Sigmoid colon (tissue), 4 donors: ENCODE measurements at regions not wholly inside any gene's neighbourhood (a gene's known extent, or its start where the extent isn't known, plus 50 kb on each side); places are given as distances from the start of the nearest gene placed in this dataset.

ENCODE experiments used
- EP300 ChIP-seq, 4 donors: sonication (generic); formaldehyde crosslinking; IDR thresholded peaks; one replicate each; pipeline ENCODE4 v1.6.1; 2017; ENCODE audit warnings: antibody characterized with exemption in 4 of 4
- POLR2A ChIP-seq, 2 donors: fragments of 450-650 bp; IDR thresholded peaks; one replicate each; pipeline ENCODE4 v1.6.1; 2016; ENCODE audit warnings: antibody characterized with exemption in 2 of 2, mild to moderate bottlenecking in 2 of 2, moderate library complexity in 2 of 2
- POLR2AphosphoS5 ChIP-seq, 4 donors: sonication (generic); formaldehyde crosslinking; IDR thresholded peaks; one replicate each; pipeline ENCODE4 v1.6.1; 2017; ENCODE audit warnings: antibody characterized with exemption in 4 of 4
- TF ChIP-seq, protein P1 (sequence below), 4 experiments: fragments of 450-650 bp in 3 of 4; fragments of 200-600 bp in 1 of 4; IDR thresholded peaks; one replicate each; pipeline ENCODE4 v1.5.1; 2016 to 2019; ENCODE audit warnings: antibody characterized with exemption in 4 of 4, mild to moderate bottlenecking in 3 of 4, moderate library complexity in 2 of 4

GRCh38 chr17:14933676-14934075 lies 331.4 kb downstream of the PMP22 start:
- TF ChIP-seq, protein P1, sequence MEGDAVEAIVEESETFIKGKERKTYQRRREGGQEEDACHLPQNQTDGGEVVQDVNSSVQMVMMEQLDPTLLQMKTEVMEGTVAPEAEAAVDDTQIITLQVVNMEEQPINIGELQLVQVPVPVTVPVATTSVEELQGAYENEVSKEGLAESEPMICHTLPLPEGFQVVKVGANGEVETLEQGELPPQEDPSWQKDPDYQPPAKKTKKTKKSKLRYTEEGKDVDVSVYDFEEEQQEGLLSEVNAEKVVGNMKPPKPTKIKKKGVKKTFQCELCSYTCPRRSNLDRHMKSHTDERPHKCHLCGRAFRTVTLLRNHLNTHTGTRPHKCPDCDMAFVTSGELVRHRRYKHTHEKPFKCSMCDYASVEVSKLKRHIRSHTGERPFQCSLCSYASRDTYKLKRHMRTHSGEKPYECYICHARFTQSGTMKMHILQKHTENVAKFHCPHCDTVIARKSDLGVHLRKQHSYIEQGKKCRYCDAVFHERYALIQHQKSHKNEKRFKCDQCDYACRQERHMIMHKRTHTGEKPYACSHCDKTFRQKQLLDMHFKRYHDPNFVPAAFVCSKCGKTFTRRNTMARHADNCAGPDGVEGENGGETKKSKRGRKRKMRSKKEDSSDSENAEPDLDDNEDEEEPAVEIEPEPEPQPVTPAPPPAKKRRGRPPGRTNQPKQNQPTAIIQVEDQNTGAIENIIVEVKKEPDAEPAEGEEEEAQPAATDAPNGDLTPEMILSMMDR (IDR thresholded peaks at IDR 0.05): no peak
- TF ChIP-seq EP300 (IDR thresholded peaks at IDR 0.05) (no peak), POLR2A (IDR thresholded peaks at IDR 0.05) (no peak), POLR2AphosphoS5 (IDR thresholded peaks at IDR 0.05) (no peak)
